Activated CD4-positive, alpha-beta memory T cell treated with anti-CD3 and anti-CD28 coated beads for 36 hours (primary cell): ENCODE measurements at regions not wholly inside any gene's neighbourhood (a gene's known extent, or its start where the extent isn't known, plus 50 kb on each side); places are given as distances from the start of the nearest gene placed in this dataset.

Experiments used
- CTCF ChIA-PET: fragments of 350-600 bp; sonication (Branson Sonifier 250); formaldehyde crosslinking; loops from one replicate; lab custom pipeline; 2021; ENCODE audit warnings: antibody characterized with exemption, inconsistent platforms; lab: Charles Lee
- POLR2A ChIA-PET: fragments of 350-600 bp; sonication (Branson Sonifier 250); formaldehyde crosslinking; loops from one replicate; lab custom pipeline; 2021; ENCODE audit warnings: antibody characterized with exemption; lab: Charles Lee
- DNase-seq: peaks from one replicate; pipeline ENCODE4 v3.0.0-alpha.2; 2020
- H3K27ac Mint-ChIP-seq: one replicate; pipeline ENCODE4 v1.8.0; 2021; ENCODE audit warnings: mixed read lengths
- H3K27me3 Mint-ChIP-seq: one replicate; pipeline ENCODE4 v1.8.0; 2021; ENCODE audit warnings: mixed read lengths
- H3K36me3 Mint-ChIP-seq: one replicate; pipeline ENCODE4 v1.8.0; 2021; ENCODE audit warnings: mixed read lengths
- H3K4me1 Mint-ChIP-seq: one replicate; pipeline ENCODE4 v1.8.0; 2021; ENCODE audit warnings: low read depth, mixed read lengths
- H3K4me3 Mint-ChIP-seq: one replicate; pipeline ENCODE4 v1.8.0; 2021; ENCODE audit warnings: mild to moderate bottlenecking, mixed read lengths
- H3K9me3 Mint-ChIP-seq: one replicate; pipeline ENCODE4 v1.8.0; 2021; ENCODE audit warnings: mixed read lengths
- intact Hi-C: fragments of 100-400 bp; cut with micrococcal nuclease; formaldehyde crosslinking; loops from one replicate; pipeline ENCODE4 v1.15.1; 2023

DNA sequence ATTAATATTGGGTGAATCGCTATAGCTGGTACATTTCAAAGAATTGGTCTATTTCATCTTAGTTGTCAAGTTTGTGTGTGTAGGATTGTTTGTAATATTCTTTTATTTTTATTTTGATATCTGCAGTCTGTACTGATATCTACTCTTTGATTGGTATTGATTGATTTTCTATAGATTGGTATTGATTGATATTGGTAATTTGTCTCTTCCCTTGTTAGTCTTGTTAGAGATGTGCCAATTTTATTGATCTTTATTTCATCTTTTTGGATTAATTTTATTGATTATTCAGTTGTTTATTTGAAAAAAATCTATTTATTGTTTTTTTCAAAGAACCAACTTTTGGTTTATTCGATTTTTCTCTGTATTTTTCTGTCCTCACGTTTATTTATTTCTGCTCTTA is 61.4 kb downstream of the TM2D3 start:
- CTCF ChIA-PET = no interaction called here
- DNase-seq = no peak
- POLR2A ChIA-PET = no interaction called here
- H3K27ac Mint-ChIP-seq = no peak overlapping the region
- H3K4me3 Mint-ChIP-seq = no peak overlapping the region
- H3K9me3 Mint-ChIP-seq = peaks cover 5% of the 10 kb centered on the region
- peaks cover 22% of the 10 kb centered on the region for H3K27me3 Mint-ChIP-seq
- no peaks in the 10 kb centered on the region for H3K4me1 Mint-ChIP-seq
- H3K36me3 Mint-ChIP-seq = no peaks in the 10 kb centered on the region
- intact Hi-C loops = no loop called here

DNA sequence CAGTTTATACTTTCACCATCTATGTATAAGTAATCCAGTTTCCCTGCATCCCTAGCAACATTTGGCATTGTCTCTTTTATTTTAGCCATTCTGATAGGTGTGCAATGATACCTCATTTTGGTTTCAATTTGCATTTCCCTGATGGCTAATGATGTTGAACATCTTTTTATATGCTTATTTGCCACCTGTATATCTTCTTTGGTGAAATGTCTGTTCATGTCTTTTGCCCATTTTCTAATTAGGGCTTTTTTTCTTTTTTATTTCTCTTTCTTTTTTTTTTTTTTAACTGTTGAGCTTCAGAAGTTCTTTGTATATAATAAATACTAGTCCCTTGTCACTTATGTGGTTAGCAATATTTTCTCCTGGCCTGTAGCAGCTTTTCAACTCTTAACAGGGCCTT is 68.9 kb downstream of the TM2D3 start:
- Mint-ChIP-seq H3K27ac (no peak overlapping the region), H3K27me3 (peaks cover 26% of the 10 kb centered on the region), H3K4me3 (no peak overlapping the region), H3K36me3 (peaks cover 2% of the 10 kb centered on the region), H3K9me3 (peaks cover 6% of the 10 kb centered on the region), H3K4me1 (no peaks in the 10 kb centered on the region)
- POLR2A ChIA-PET = no interaction called here
- no peak for DNase-seq
- CTCF ChIA-PET = no interaction called here
- intact Hi-C loops = no loop called here

DNA sequence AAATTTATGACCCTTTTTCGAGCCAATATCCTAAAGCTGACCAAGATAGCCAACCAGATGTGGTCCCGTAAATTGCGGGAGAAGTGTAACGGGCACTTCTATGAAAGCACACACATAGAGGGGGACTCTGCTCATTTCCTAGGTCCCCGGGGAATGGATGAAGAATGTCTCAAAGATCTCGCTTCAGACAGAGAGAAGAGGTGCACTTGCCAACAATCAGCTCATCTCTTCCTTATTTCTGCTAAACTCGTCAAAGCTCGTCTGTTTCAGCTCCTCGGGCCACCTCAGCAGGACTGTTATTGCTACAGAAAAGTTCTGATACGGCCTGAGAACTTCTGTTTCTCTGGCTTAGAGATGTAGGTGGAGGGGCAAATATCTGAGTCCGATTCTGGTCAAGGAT is 71.8 kb downstream of the TM2D3 start:
- H3K36me3 Mint-ChIP-seq = peaks cover 2% of the 10 kb centered on the region
- no peak overlapping the region for H3K4me3 Mint-ChIP-seq
- intact Hi-C loops = no loop called here
- ChIA-PET POLR2A (no interaction called here), CTCF (interaction anchor here (1.3 kb wide), 1 partner anchor 61 kb away, joined by 3 read pairs; no protein-coding TSS in a partner anchor)
- H3K27me3 Mint-ChIP-seq = peaks cover 30% of the 10 kb centered on the region
- DNase-seq = no peak
- H3K27ac Mint-ChIP-seq = no peak overlapping the region
- peaks cover 6% of the 10 kb centered on the region for H3K9me3 Mint-ChIP-seq
- no peaks in the 10 kb centered on the region for H3K4me1 Mint-ChIP-seq

DNA sequence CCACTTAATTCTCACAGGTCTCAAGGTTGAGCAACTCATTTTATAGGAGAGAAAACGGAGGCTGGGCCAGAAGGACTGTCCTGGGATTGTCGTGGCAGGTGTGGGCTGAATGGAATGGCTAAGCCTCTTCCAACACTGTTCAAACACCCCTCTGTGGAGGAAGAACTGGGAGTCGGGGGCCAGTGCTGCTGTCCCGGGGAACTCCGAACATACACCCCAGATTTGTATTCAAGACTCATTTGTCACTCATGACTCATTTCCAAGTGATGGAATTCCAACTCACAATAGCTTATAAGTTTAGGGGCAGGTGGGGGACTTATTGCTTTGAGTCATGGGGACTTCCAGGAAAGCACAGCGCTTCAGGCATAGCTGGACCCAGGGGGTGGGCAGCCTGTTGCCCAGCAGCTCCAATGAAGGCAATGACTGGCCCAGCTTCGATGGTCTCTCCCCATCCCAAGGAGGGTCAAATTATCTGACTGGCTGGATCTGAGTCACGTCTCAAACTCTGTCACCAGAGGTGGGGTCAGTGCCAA is 72.5 kb downstream of the TM2D3 start:
- ChIA-PET POLR2A (no interaction called here), CTCF (interaction anchor here (1.3 kb wide), 1 partner anchor 62 kb away, joined by 3 read pairs; no protein-coding TSS in a partner anchor)
- peaks cover 6% of the 10 kb centered on the region for H3K9me3 Mint-ChIP-seq
- no peaks in the 10 kb centered on the region for H3K4me1 Mint-ChIP-seq
- H3K27ac Mint-ChIP-seq = no peak overlapping the region
- peaks cover 2% of the 10 kb centered on the region for H3K36me3 Mint-ChIP-seq
- DNase-seq = no peak
- intact Hi-C loops = no loop called here
- H3K4me3 Mint-ChIP-seq = no peak overlapping the region
- H3K27me3 Mint-ChIP-seq = peaks cover 30% of the 10 kb centered on the region

GRCh38 chr15:101578443-101578894 is 73.7 kb downstream of the TM2D3 start:
- ChIA-PET CTCF (no interaction called here), POLR2A (no interaction called here)
- peak; percentile 33 for DNase-seq
- Mint-ChIP-seq H3K36me3 (no peaks in the 10 kb centered on the region), H3K27me3 (peaks cover 26% of the 10 kb centered on the region), H3K9me3 (peaks cover 2% of the 10 kb centered on the region), H3K4me3 (no peak overlapping the region), H3K27ac (no peak overlapping the region), H3K4me1 (no peaks in the 10 kb centered on the region)
- intact Hi-C loops = no loop called here

GRCh38 chr15:101573951-101574350 is 78.2 kb downstream of the TM2D3 start:
- Mint-ChIP-seq H3K27ac (no peak overlapping the region), H3K4me1 (no peaks in the 10 kb centered on the region), H3K9me3 (no peaks in the 10 kb centered on the region), H3K27me3 (peaks cover 17% of the 10 kb centered on the region), H3K36me3 (no peaks in the 10 kb centered on the region), H3K4me3 (no peak overlapping the region)
- ChIA-PET CTCF (no interaction called here), POLR2A (no interaction called here)
- intact Hi-C loops = no loop called here
- DNase-seq = no peak

- no peak overlapping the region for H3K27ac Mint-ChIP-seq
- intact Hi-C loops = no loop called here
- ChIA-PET CTCF (no interaction called here), POLR2A (no interaction called here)
- peaks cover 14% of the 10 kb centered on the region for H3K27me3 Mint-ChIP-seq
- H3K4me3 Mint-ChIP-seq = no peak overlapping the region
- no peaks in the 10 kb centered on the region for H3K9me3 Mint-ChIP-seq
- DNase-seq = no peak
- H3K4me1 Mint-ChIP-seq = no peaks in the 10 kb centered on the region
- H3K36me3 Mint-ChIP-seq = no peaks in the 10 kb centered on the region
These were observed 80.7 kb upstream of the PCSK6 start for GRCh38 chr15:101570241-101570640.

DNA sequence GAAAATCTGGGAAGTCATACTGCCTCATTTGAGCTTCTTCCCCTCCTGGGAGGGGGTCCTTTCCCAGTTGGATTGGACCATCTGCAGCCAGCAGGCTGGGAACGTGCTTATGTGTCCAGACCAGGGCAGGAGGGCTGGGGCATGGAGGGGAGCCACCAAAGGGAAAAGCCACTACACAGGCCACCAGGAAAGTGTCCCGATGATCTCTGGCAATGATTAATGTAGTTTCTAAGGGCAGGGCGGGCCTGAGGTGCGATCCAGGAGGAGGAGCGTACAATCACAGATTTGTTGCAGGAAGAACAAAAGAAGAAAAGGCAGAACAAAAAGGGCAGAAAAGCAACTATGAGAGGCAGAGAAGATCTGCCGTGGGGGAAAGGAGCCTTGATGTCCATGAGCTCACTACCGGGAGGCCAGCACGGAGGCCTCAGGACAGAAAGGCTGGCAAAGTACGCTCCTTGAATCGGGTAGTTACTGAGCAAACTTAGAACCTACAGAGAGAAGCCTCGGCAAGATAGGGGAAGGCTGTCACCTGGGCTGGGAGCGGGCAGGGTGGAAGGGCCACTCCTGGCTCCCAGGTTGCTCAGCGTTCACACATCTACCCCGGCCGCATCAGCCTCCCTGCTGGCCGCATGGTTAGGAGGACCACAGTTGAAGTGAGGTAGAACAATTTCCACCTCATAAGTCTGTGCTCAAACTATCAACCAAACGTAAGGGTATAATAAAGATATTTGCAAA is 79.5 kb upstream of the PCSK6 start:
- intact Hi-C loops = no loop called here
- no peak for DNase-seq
- Mint-ChIP-seq H3K9me3 (no peaks in the 10 kb centered on the region), H3K4me1 (no peaks in the 10 kb centered on the region), H3K4me3 (no peak overlapping the region), H3K27me3 (peaks cover 18% of the 10 kb centered on the region), H3K27ac (no peak overlapping the region), H3K36me3 (no peaks in the 10 kb centered on the region)
- POLR2A ChIA-PET = no interaction called here
- CTCF ChIA-PET = no interaction called here

DNA sequence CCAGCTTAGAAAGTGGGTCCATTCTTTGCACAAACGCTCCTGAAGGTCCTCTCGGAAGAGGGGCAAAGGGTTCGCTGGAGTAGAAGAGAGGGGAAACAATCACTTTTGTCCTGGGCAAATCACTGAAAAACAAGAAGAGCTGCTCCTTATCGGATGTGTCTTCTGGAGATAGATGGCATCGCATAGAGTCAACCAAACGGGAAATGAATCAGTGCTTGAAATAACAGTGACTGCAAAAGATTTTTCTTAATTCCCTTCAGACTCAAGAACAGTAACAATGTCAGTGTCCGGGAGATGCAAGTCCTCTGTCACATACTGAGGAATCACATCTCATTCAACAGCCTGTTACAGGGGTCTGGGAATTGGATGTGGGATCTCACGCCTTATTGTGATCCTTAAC is 78.8 kb upstream of the PCSK6 start:
- intact Hi-C loops = no loop called here
- Mint-ChIP-seq H3K9me3 (no peaks in the 10 kb centered on the region), H3K27me3 (peaks cover 18% of the 10 kb centered on the region), H3K27ac (no peak overlapping the region), H3K4me3 (no peak overlapping the region), H3K4me1 (no peaks in the 10 kb centered on the region), H3K36me3 (no peaks in the 10 kb centered on the region)
- CTCF ChIA-PET = interaction anchor here (0.9 kb wide), 1 partner anchor 11 kb away, joined by 3 read pairs; no protein-coding TSS in a partner anchor
- POLR2A ChIA-PET = no interaction called here
- no peak for DNase-seq

GRCh38 chr15:101566748-101567488 is 77.4 kb upstream of the PCSK6 start:
- no peaks in the 10 kb centered on the region for H3K9me3 Mint-ChIP-seq
- H3K27me3 Mint-ChIP-seq = peaks cover 17% of the 10 kb centered on the region
- ChIA-PET CTCF (interaction anchor here (0.9 kb wide), 1 partner anchor 9 kb away, joined by 3 read pairs; no protein-coding TSS in a partner anchor), POLR2A (no interaction called here)
- no peaks in the 10 kb centered on the region for H3K4me1 Mint-ChIP-seq
- no peak for DNase-seq
- H3K27ac Mint-ChIP-seq = no peak overlapping the region
- no peak overlapping the region for H3K4me3 Mint-ChIP-seq
- intact Hi-C loops = no loop called here
- no peaks in the 10 kb centered on the region for H3K36me3 Mint-ChIP-seq

DNA sequence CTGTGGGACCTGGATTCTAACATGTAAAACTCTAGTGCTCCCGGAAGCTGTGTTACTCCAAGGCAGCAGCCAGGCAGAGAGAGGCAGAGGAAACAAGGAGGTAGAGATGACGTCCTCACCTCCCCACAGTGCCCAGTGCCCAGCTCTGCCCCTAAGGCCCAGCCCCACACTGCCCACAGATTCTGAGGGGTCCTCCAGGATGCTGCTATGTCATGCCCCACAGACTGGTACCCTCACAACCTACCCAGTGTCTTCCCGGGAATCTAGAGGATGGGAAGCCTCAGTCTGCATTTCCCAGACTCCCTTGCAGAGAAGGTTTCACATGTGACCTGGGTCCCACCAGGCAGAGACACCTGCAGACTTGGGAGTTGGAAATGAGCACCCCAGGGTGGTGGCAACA is 75.9 kb upstream of the PCSK6 start:
- H3K9me3 Mint-ChIP-seq = no peaks in the 10 kb centered on the region
- H3K4me3 Mint-ChIP-seq = no peak overlapping the region
- H3K4me1 Mint-ChIP-seq = no peaks in the 10 kb centered on the region
- ChIA-PET POLR2A (no interaction called here), CTCF (no interaction called here)
- no peak for DNase-seq
- no peak overlapping the region for H3K27ac Mint-ChIP-seq
- no peaks in the 10 kb centered on the region for H3K36me3 Mint-ChIP-seq
- intact Hi-C loops = no loop called here
- H3K27me3 Mint-ChIP-seq = peaks cover 14% of the 10 kb centered on the region

GRCh38 chr15:101563176-101563796 is 73.8 kb upstream of the PCSK6 start:
- H3K27ac Mint-ChIP-seq = no peak overlapping the region
- intact Hi-C loops = no loop called here
- H3K36me3 Mint-ChIP-seq = no peaks in the 10 kb centered on the region
- H3K9me3 Mint-ChIP-seq = no peaks in the 10 kb centered on the region
- ChIA-PET CTCF (no interaction called here), POLR2A (no interaction called here)
- peaks cover 14% of the 10 kb centered on the region for H3K27me3 Mint-ChIP-seq
- H3K4me1 Mint-ChIP-seq = no peaks in the 10 kb centered on the region
- no peak overlapping the region for H3K4me3 Mint-ChIP-seq
- DNase-seq = no peak
